Body of pancreas (tissue), 4 donors: ENCODE measurements at regions not wholly inside any gene's neighbourhood (a gene's known extent, or its start where the extent isn't known, plus 50 kb on each side); places are given as distances from the start of the nearest gene placed in this dataset.

Experiments used
- ATAC-seq: fragments of 150-250 bp; one replicate; pipeline ENCODE4 v1.9.1; 2016
- DNase-seq, 4 donors: peaks; one replicate each; pipeline ENCODE4 v3.0.0-alpha.2; 2019
- H3K27ac ChIP-seq, 4 donors: fragments of 200-600 bp; sonication (generic); 1 replicate in 3 of 4; 2 replicates in 1 of 4; pipeline versions ENCODE4 v1.5.1 to v1.6.1; 2016 to 2019; ENCODE audit warnings: mild to moderate bottlenecking in 1 of 4, mixed read lengths in 1 of 4, moderate library complexity in 1 of 4
- H3K27me3 ChIP-seq, 2 donors: fragments of 200-600 bp; sonication (generic); one replicate each; pipeline ENCODE4 v1.6.0; 2016; ENCODE audit warnings: mild to moderate bottlenecking in 1 of 2
- H3K36me3 ChIP-seq, 2 donors: fragments of 200-600 bp; sonication (generic); replicated peaks in 1 of 2; 2 replicates each; pipeline ENCODE4 v1.5.1; 2016; ENCODE audit warnings: low read depth in 2 of 2; ENCODE audit not compliant: insufficient read depth in 1 of 2
- H3K4me1 ChIP-seq: fragments of 200-600 bp; sonication (generic); one replicate; pipeline ENCODE4 v1.6.0; 2016
- H3K4me3 ChIP-seq, 2 donors: fragments of 200-600 bp; sonication (generic); 1 replicate in 1 of 2; 2 replicates in 1 of 2; pipeline ENCODE4 v1.5.1; 2016 to 2019
- H3K9me3 ChIP-seq, 3 donors: fragments of 200-600 bp; sonication (generic); 1 replicate in 2 of 3; 2 replicates in 1 of 3; pipeline ENCODE4 v1.5.1; 2016
- POLR2A ChIP-seq, 3 donors: fragments of 450-650 bp; IDR thresholded peaks; one replicate each; pipeline ENCODE4 v1.6.1; 2016; ENCODE audit warnings: antibody characterized with exemption in 3 of 3, mild to moderate bottlenecking in 2 of 3
- WGBS, 2 donors: methylation state at CpG; one replicate each; pipeline ENCODE4 v1.1.5; 2017; 5-methylcytosine and 5-hydroxymethylcytosine counted together
- intact Hi-C: fragments of 100-400 bp; cut with DNase I; formaldehyde crosslinking; loops from one replicate; pipeline ENCODE4 v1.15.1; 2023
- TF ChIP-seq, protein P1 (sequence below), 7 experiments: fragments of 450-650 bp in 4 of 7; fragments of 200-600 bp in 3 of 7; sonication (generic) in 3 of 7; IDR thresholded peaks; one replicate each; pipeline ENCODE4 v1.5.1; 2016 to 2019; ENCODE audit warnings: antibody characterized with exemption in 7 of 7

DNA sequence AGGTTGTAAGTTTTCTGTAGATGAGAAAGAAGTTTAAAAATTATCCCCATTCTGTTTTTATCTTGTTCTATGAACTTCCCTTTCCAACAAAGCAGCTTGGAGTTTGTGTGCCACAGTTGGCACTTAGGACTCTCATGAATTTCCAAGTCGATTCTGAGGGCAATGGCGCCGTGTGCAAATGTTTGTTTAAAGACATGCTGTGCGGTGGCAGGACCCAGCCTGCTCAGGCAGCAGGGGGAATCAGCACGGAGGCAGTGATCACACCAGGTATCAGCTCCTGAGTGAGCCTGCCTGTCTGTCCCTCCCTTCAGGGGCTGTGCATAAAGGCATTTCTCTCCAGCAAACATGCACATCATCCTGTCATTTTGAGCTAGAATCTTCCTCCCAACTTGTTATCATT is 109.8 kb upstream of the WDR11 start:
- peak in 1 of 4 donors; percentile 15 for DNase-seq
- H3K27me3 ChIP-seq = no peaks in the 10 kb centered on the region
- H3K9me3 ChIP-seq = no peaks in the 10 kb centered on the region
- H3K36me3 ChIP-seq = no peaks in the 10 kb centered on the region
- H3K27ac ChIP-seq = no peak overlapping the region
- no peaks in the 10 kb centered on the region for H3K4me1 ChIP-seq
- intact Hi-C loops = no loop called here
- ATAC-seq = no peak
- H3K4me3 ChIP-seq = no peak overlapping the region
- TF ChIP-seq, protein P1, sequence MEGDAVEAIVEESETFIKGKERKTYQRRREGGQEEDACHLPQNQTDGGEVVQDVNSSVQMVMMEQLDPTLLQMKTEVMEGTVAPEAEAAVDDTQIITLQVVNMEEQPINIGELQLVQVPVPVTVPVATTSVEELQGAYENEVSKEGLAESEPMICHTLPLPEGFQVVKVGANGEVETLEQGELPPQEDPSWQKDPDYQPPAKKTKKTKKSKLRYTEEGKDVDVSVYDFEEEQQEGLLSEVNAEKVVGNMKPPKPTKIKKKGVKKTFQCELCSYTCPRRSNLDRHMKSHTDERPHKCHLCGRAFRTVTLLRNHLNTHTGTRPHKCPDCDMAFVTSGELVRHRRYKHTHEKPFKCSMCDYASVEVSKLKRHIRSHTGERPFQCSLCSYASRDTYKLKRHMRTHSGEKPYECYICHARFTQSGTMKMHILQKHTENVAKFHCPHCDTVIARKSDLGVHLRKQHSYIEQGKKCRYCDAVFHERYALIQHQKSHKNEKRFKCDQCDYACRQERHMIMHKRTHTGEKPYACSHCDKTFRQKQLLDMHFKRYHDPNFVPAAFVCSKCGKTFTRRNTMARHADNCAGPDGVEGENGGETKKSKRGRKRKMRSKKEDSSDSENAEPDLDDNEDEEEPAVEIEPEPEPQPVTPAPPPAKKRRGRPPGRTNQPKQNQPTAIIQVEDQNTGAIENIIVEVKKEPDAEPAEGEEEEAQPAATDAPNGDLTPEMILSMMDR (IDR thresholded peaks at IDR 0.05) = no peak
- no peak for TF ChIP-seq POLR2A (IDR thresholded peaks at IDR 0.05)
- 4 to 17% methylated on average over 5 of the region's 5 CpGs for WGBS, 2 donors

DNA sequence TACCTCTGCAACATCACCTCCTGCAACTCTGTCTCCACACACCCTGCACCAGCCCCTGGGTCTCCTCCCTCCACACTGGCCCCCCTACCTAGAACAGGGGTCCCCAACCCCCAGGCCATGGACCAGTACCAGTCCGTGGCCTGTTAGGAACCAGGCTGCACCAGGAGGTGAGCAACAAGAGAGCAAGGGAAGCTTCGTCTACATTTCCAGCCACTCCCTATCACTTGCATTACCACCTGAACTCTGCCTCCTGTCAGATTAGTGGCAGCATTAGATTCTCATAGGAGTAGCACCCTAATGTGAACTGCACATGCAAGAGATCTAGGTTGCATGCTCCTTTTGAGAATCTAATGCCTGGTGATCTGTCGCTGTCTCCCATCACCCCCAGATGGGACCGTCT is 108.8 kb upstream of the WDR11 start:
- H3K4me1 ChIP-seq = no peaks in the 10 kb centered on the region
- no peaks in the 10 kb centered on the region for H3K36me3 ChIP-seq
- DNase-seq (no peak), ATAC-seq (no peak)
- H3K9me3 ChIP-seq = no peaks in the 10 kb centered on the region
- intact Hi-C loops = no loop called here
- no peak overlapping the region for H3K4me3 ChIP-seq
- TF ChIP-seq POLR2A (IDR thresholded peaks at IDR 0.05) = no peak
- TF ChIP-seq, protein P1 (IDR thresholded peaks at IDR 0.05) = no peak
- WGBS, 2 donors = 86 to 88% methylated on average over 4 of the region's 4 CpGs
- H3K27ac ChIP-seq = no peak overlapping the region
- H3K27me3 ChIP-seq = no peaks in the 10 kb centered on the region

DNA sequence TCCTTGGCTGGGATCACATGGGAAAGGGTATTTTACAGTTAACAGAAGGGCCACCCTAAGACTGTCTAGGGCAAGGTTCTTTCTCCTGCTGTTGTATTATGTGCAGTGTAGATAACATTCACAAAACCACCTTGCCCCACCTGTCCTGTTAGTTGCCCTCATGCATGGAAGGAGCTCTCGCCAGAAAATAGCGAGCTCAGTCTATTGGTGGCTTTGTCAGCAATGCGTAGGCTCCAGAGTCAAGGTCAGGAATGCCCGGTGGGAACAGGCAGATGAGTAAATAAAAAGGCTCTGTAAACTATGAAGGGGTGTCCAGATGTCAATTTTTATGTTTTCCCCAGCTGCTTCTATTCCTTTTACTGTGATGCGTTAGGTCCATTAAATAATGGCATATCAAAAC is 107.1 kb upstream of the WDR11 start:
- ATAC-seq (no peak), DNase-seq (peak in 2 of 4 donors; percentile 39 to 52)
- Histone ChIP-seq H3K27ac (no peak overlapping the region), H3K4me3 (no peak overlapping the region), H3K9me3 (no peaks in the 10 kb centered on the region), H3K36me3 (no peaks in the 10 kb centered on the region), H3K27me3 (no peaks in the 10 kb centered on the region), H3K4me1 (no peaks in the 10 kb centered on the region)
- WGBS, 2 donors = 11 to 24% methylated on average over 5 of the region's 5 CpGs
- TF ChIP-seq POLR2A (IDR thresholded peaks at IDR 0.05) = no peak
- TF ChIP-seq, protein P1 (IDR thresholded peaks at IDR 0.05) = no peak
- intact Hi-C loops = no loop called here

DNA sequence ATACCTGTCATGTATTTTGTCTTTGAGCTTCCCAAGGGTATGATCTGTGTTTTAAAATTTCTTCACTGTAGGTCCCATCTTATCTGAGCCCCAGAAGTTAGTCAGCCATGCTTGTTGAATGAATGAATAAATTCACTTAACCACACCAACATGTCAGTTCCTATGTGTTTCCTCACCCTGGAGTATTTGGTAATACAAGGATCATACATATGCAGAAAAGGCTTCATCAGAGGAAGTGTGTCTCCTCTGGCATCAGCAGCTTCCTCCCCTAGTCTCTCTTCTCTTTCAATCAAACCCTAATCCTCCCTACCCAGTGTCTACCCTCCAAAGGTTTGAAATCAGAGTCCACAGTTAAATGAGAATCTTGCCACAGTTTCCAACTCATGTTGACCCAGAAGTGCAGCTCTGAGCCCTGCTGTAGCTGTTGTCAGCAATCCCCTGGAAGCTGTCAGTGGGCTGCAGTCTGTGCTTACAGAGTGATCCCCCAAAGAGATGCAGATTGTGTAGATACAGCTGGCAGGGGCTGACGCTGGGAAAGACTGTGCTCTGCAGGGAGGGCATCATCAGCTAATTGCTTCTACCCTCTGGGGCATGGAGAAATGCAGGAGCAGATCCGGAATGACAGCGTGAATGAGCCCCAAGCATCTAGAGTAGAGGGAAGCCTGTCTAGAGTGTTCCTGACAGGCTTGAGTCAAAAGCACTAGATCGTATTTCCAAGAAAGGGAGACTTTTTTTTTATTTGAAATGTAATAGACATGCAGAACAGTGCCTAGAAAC is 105.0 kb upstream of the WDR11 start:
- DNase-seq = no peak
- ATAC-seq = no peak
- TF ChIP-seq POLR2A (IDR thresholded peaks at IDR 0.05) = no peak
- TF ChIP-seq, protein P1 (IDR thresholded peaks at IDR 0.05) = no peak
- Histone ChIP-seq H3K27me3 (no peaks in the 10 kb centered on the region), H3K27ac (no peak overlapping the region), H3K4me3 (no peak overlapping the region), H3K9me3 (no peaks in the 10 kb centered on the region), H3K4me1 (no peaks in the 10 kb centered on the region), H3K36me3 (no peaks in the 10 kb centered on the region)
- WGBS, 2 donors = 37 to 40% methylated on average over 4 of the region's 4 CpGs
- intact Hi-C loops = no loop called here

DNA sequence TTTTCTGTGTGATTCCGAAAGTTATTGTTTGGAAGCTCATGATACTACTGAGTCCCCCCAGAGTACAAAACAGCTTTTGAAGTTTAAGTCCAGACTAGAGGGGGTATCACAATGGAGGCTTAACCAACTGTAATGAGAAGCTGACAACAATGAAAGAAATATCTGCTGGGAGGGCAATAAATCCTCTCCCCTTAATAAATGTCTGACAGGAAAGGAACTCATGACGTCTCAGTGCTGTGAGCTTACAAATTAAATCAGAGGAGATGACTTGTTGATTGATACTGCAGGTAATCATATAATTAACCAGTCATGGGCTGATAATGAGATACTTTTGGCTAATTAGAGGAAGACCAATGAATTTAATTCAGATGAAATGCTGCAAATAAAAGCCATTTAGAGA is 102.6 kb upstream of the WDR11 start:
- 49 to 50% methylated on average over 2 of the region's 2 CpGs for WGBS, 2 donors
- ATAC-seq = no peak
- TF ChIP-seq, protein P1 (IDR thresholded peaks at IDR 0.05) = no peak
- TF ChIP-seq POLR2A (IDR thresholded peaks at IDR 0.05) = no peak

More for the DNA sequence above, 102.6 kb upstream of the WDR11 start:
- Histone ChIP-seq H3K36me3 (no peaks in the 10 kb centered on the region), H3K4me1 (no peaks in the 10 kb centered on the region), H3K27me3 (no peaks in the 10 kb centered on the region), H3K9me3 (no peaks in the 10 kb centered on the region), H3K27ac (no peak overlapping the region), H3K4me3 (no peak overlapping the region)
- intact Hi-C loops = no loop called here
- no peak for DNase-seq
